Ovary (tissue), 7 donors: ENCODE measurements at regions not wholly inside any gene's neighbourhood (a gene's known extent, or its start where the extent isn't known, plus 50 kb on each side); places are given as distances from the start of the nearest gene placed in this dataset.
"Not testable (repeated sequence)": the region's sequence is repeated elsewhere in the genome, so short reads cannot be mapped to it uniquely, and the experiment has no call there.

ENCODE experiments used
- DNase-seq, 5 donors: peaks; one replicate each; pipeline ENCODE4 v3.0.0-alpha.2; 2019 to 2020
- H3K27ac ChIP-seq, 2 donors: fragments of 200-600 bp; one replicate each; pipeline versions ENCODE4 v1.5.1 to v1.8.0; 2019 to 2022
- H3K27me3 ChIP-seq: fragments of 200-600 bp; one replicate; pipeline ENCODE4 v1.8.0; 2022
- H3K36me3 ChIP-seq: fragments of 200-600 bp; sonication (generic); one replicate; pipeline ENCODE4 v1.5.1; 2019
- H3K4me1 ChIP-seq: one replicate; pipeline ENCODE4 v1.8.1; 2013; ENCODE audit warnings: mild to moderate bottlenecking, moderate library complexity; ENCODE audit not compliant: insufficient read depth
- H3K4me3 ChIP-seq: fragments of 200-600 bp; sonication (generic); one replicate; pipeline ENCODE4 v1.5.1; 2017
- H3K9me3 ChIP-seq, 2 donors: fragments of 200-600 bp in 1 of 2; sonication (generic) in 1 of 2; one replicate each; pipeline versions ENCODE4 v1.5.1 to v1.8.1; 2013 to 2019; ENCODE audit warnings: mild to moderate bottlenecking in 1 of 2, moderate library complexity in 1 of 2
- EP300 ChIP-seq: sonication (generic); formaldehyde crosslinking; IDR thresholded peaks from one replicate; pipeline ENCODE4 v1.6.1; 2017; ENCODE audit warnings: antibody characterized with exemption
- POLR2A ChIP-seq: fragments of 450-650 bp; IDR thresholded peaks from one replicate; pipeline ENCODE4 v1.6.1; 2017; ENCODE audit warnings: antibody characterized with exemption, mild to moderate bottlenecking, moderate library complexity
- WGBS, 3 donors: extraction: QIAGEN DNeasy Blood & Tissue Kit in 1 of 3; methylation state at CpG; one replicate each; pipeline versions ENCODE4 v1.1.5 to v1.1.7; 2013 to 2017; 5-methylcytosine and 5-hydroxymethylcytosine counted together
- intact Hi-C, 4 donors: fragments of 100-400 bp; cut with DNase I; formaldehyde crosslinking; loops; one replicate each; pipeline versions ENCODE4 v1.11.0 to v1.15.1; 2022 to 2023
- TF ChIP-seq, protein P1 (sequence below), 3 donors: fragments of 450-650 bp in 2 of 3; fragments of 200-600 bp in 1 of 3; IDR thresholded peaks; one replicate each; pipeline versions ENCODE4 v1.5.1 to v1.8.0; 2016 to 2022; ENCODE audit warnings: antibody characterized with exemption in 3 of 3, mild to moderate bottlenecking in 1 of 3
- donor health status: DM: no; HTN: no; CAD: no; lungs with moderate emphysema.
- donor health status: DM: no; HTN: no; CAD: no.
- donor health status: Bipolar disorder and iron deficiency.
- donor health status: DM: no; HTN: no; CAD: no.
- donor health status: DM: yes; HTN: yes; CAD: no.

- H3K4me3 ChIP-seq, result no peak overlapping the region
- H3K4me1 ChIP-seq, result no peaks in the 10 kb centered on the region
- 35 to 56% (median 46%) methylated on average over 4 of the region's 4 CpGs for WGBS, 3 donors
- TF ChIP-seq EP300 (no peak), POLR2A (no peak)
- TF ChIP-seq, protein P1, sequence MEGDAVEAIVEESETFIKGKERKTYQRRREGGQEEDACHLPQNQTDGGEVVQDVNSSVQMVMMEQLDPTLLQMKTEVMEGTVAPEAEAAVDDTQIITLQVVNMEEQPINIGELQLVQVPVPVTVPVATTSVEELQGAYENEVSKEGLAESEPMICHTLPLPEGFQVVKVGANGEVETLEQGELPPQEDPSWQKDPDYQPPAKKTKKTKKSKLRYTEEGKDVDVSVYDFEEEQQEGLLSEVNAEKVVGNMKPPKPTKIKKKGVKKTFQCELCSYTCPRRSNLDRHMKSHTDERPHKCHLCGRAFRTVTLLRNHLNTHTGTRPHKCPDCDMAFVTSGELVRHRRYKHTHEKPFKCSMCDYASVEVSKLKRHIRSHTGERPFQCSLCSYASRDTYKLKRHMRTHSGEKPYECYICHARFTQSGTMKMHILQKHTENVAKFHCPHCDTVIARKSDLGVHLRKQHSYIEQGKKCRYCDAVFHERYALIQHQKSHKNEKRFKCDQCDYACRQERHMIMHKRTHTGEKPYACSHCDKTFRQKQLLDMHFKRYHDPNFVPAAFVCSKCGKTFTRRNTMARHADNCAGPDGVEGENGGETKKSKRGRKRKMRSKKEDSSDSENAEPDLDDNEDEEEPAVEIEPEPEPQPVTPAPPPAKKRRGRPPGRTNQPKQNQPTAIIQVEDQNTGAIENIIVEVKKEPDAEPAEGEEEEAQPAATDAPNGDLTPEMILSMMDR (IDR thresholded peaks at IDR 0.05), result no peak
- H3K27ac ChIP-seq, result no peak overlapping the region
- intact Hi-C loops, result no loop called here
- no peak for DNase-seq
- H3K36me3 ChIP-seq, result no peaks in the 10 kb centered on the region
- no peaks in the 10 kb centered on the region for H3K27me3 ChIP-seq
- no peaks in the 10 kb centered on the region for H3K9me3 ChIP-seq
Measured at GRCh38 chrX:64580605-64581004, 185.4 kb upstream of the MTMR8 start.

- H3K4me1 ChIP-seq, result no peaks in the 10 kb centered on the region
- DNase-seq, result no peak
- intact Hi-C loops, result no loop called here
- no peak overlapping the region for H3K4me3 ChIP-seq
- 18 to 24% (median 22%) methylated on average over 4 of the region's 4 CpGs for WGBS, 3 donors
- no peak overlapping the region for H3K27ac ChIP-seq
- H3K36me3 ChIP-seq, result no peaks in the 10 kb centered on the region
- no peaks in the 10 kb centered on the region for H3K27me3 ChIP-seq
- H3K9me3 ChIP-seq, result no peaks in the 10 kb centered on the region
- TF ChIP-seq EP300 (no peak), POLR2A (no peak)
- TF ChIP-seq, protein P1 (IDR thresholded peaks at IDR 0.05), result no peak
Measured at GRCh38 chrX:64580035-64580434, 184.8 kb upstream of the MTMR8 start.

DNA sequence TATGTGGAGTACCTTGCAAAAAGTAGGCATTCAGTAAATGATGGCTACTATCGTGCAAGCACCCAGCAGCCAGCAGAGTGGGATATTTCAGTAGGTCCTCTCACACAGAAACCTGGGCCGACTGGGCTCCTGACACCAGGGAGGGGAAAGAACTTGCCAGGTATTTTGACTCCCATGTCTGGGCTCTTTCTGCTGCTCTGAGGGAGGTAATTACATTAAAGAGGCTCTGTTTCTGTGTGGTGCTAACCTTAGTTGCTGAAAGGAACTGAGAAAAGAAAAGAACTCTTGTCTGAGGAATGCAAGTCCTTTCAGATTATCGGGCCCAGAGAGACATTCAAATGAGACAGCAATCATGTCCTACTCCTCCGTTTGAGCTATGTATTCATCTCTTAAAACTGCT, 175.8 kb upstream of the MTMR8 start:
- TF ChIP-seq, protein P1 (IDR thresholded peaks at IDR 0.05), result no peak
- TF ChIP-seq EP300 (no peak), POLR2A (no peak)
- no peak for DNase-seq

GRCh38 chrX:64570204-64570603, 175.0 kb upstream of the MTMR8 start:
- H3K36me3 ChIP-seq, result no peaks in the 10 kb centered on the region
- TF ChIP-seq, protein P1 (IDR thresholded peaks at IDR 0.05), result no peak
- no peak for TF ChIP-seq POLR2A
- TF ChIP-seq EP300, result no peak
- DNase-seq, result no peak
- no peaks in the 10 kb centered on the region for H3K27me3 ChIP-seq
- no peak overlapping the region for H3K4me3 ChIP-seq
- no peaks in the 10 kb centered on the region for H3K4me1 ChIP-seq
- intact Hi-C loops, result no loop called here
- H3K27ac ChIP-seq, result no peak overlapping the region
- H3K9me3 ChIP-seq, result no peaks in the 10 kb centered on the region

More for the DNA sequence above, 175.8 kb upstream of the MTMR8 start:
- intact Hi-C loops, result no loop called here
- Histone ChIP-seq H3K27me3 (no peaks in the 10 kb centered on the region), H3K27ac (no peak overlapping the region), H3K4me1 (no peaks in the 10 kb centered on the region), H3K4me3 (no peak overlapping the region), H3K9me3 (no peaks in the 10 kb centered on the region), H3K36me3 (no peaks in the 10 kb centered on the region)
- 41 to 54% (median 42%) methylated on average over 4 of the region's 4 CpGs for WGBS, 3 donors

DNA sequence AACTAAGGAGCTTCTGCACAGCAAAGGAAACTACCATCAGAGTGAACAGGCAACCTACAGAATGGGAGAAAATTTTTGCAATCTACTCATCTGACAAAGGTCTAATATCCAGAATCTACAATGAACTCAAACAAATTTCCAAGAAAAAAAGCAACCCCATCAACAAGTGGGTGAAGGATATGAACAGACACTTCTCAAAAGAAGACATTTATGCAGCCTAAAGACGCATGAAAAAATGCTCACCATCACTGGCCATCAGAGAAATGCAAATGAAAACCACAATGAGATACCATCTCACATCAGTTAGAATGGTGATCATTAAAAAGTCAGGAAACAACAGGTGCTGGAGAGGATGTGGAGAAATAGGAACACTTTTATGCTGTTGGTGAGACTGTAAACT, 170.1 kb upstream of the MTMR8 start:
- DNase-seq, intact Hi-C loops, H3K27me3 ChIP-seq: not testable (repeated sequence)

DNA sequence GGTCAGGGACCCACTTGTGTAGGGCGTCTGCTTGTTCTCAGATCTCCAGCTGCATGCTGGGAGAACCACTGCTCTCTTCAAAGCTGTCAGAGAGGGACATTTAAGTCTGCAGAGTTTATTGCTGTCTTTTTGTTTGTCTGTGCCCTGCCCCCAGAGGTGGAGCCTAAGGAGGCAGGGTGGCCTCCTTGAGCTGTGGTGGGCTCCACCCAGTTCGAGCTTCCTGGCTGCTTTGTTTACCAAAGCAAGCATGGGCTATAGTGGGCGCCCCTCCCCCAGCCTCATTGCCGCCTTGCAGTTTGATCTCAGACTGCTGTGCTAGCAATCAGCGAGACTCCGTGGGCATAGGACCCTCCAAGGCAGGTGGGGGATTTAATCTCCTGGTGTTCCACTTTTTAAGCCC, 154.0 kb upstream of the MTMR8 start:
- DNase-seq, H3K4me3 ChIP-seq, intact Hi-C loops, H3K9me3 ChIP-seq, H3K27me3 ChIP-seq, H3K27ac ChIP-seq, H3K36me3 ChIP-seq, H3K4me1 ChIP-seq: not testable (repeated sequence)
- WGBS, 3 donors, result 50 to 53% (median 53%) methylated on average over 6 of the region's 6 CpGs

More for the DNA sequence above, 170.1 kb upstream of the MTMR8 start:
- not testable (repeated sequence) for H3K4me3 ChIP-seq, H3K27ac ChIP-seq, H3K9me3 ChIP-seq, H3K36me3 ChIP-seq, H3K4me1 ChIP-seq
- 26 to 62% (median 45%) methylated on average over 1 of the region's 1 CpG for WGBS, 3 donors
